ENCODE measurements at regions not wholly inside any gene's neighbourhood (a gene's known extent, or its start where the extent isn't known, plus 50 kb on each side); places are given as distances from the start of the nearest gene placed in this dataset.

- DNase-seq (ENCODE audit: low read depth in 3 of 3): no peak
Measured at GRCh38 chr4:184879271-184879670, 53.5 kb upstream of the ACSL1 start.

GRCh38 chr4:184882276-184882675, 56.5 kb upstream of the ACSL1 start:
- no peak for DNase-seq (ENCODE audit: low read depth in 3 of 3)

DNA sequence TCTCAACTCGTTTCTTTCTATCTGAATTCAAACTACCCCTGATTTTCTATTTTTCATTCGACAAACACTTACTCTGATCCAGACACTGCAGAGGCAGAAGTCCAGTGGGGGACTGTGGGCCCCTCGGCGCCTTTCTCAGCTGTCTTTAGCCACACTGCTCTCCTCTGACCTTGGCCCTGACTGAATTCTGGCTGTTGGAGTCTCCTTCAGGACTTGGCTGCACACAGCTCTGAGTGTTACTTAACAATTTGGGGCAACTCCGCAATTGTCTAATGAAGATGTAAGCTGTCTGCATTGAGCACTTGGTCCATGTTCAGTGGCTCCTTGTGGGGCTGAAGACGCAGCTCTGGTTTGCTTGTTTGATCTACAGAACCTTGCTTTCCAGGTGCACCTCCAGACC, 57.3 kb upstream of the ACSL1 start:
- DNase-seq (ENCODE audit: low read depth in 3 of 3): no peak

DNA sequence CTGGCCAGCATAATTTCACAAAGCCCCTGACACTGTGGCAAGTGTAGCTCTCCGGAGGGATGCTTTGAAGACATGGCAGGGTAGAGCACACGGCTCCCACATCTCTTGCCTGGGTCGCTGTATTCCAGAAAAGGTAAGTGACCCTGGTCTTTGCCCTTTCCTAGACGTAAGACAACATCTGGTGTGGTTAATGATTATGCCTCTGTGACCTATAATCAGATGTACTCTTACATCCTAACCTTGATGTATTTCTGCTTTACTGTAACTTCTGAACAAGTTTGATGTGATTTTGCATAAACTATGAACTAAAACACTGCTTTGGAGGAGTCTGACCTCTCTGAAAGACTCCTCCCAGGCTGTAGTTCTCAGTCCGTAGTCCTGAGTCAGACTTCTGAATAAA, 59.1 kb upstream of the ACSL1 start:
- no peak for DNase-seq (ENCODE audit: low read depth in 3 of 3)

DNA sequence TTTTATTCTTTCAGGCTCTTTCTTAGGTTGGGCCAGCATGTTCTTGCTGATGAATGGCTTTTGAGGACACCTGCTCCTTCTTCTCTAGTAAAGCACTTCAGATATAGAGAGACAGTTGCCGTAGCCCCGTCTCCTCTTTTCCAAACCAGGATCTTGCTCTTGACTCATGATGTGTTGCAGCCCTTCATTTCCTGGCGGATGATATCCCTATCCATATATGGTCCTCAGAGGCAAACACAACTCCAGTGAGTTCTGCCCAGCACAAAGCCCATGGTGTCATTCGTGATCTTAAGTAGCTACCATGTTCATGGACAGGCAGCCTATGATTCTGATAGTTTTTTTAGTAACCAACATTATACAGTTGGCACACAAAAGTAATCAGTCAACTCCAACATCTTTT, 59.8 kb upstream of the ACSL1 start:
- DNase-seq (ENCODE audit: low read depth in 3 of 3): no peak

GRCh38 chr4:184887333-184887732, 61.6 kb upstream of the ACSL1 start:
- DNase-seq (ENCODE audit: low read depth in 3 of 3): no peak

DNA sequence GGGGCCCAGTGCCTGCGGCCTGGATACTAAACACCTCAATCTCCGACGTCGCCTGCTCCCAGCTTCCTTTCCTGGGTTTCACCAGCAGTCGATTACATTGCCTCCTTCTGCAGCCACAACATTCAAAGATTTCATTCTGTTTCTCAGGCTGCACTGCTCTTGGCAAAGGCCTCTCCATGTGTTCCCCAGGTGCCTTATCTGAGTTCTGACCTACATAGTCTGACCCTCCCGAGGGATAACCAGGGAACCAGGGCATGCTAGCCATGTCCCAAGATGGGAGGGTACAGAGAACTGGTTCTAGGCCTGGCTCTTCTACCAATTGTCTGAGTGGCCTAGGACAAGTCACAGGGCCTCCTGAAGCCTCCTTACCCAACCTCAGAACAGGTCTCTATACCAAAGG, 62.2 kb upstream of the ACSL1 start:
- DNase-seq (ENCODE audit: low read depth in 3 of 3): no peak

DNA sequence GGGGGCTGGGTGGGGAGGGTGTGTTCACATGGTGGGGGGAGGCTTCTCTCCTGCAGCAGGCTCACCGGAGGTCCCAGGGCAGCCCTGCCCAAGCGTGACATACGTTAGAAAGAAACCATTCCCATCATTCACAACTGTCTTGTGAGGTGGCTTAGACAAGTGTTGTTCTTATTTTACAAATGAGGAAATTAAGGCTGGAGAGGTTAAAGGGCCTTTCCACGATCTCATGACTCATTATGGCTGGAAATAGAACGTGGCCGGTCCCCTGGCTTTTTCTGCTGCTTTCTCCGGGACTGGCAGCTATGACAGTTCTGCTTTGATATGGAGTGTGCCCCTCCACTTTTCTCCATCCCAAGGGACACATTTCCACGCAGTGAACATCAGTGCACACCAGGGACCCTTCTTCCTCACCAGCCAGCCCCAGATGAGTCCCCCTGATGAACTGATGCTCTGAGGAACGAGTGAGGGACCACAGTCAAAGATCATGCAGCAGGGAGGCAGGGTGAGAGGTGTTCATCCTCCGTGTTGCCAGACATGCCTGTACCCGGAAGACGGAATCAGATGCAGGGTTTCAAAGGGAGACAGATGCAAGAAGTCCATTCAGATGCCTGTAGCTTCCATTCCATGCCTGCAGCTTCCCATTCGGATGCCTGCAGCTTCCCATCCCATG, 64.0 kb upstream of the ACSL1 start:
- no peak for DNase-seq (ENCODE audit: low read depth in 3 of 3)

- DNase-seq (ENCODE audit: low read depth in 3 of 3): no peak
Measured at GRCh38 chr4:184890499-184890898, 64.7 kb upstream of the ACSL1 start.

DNA sequence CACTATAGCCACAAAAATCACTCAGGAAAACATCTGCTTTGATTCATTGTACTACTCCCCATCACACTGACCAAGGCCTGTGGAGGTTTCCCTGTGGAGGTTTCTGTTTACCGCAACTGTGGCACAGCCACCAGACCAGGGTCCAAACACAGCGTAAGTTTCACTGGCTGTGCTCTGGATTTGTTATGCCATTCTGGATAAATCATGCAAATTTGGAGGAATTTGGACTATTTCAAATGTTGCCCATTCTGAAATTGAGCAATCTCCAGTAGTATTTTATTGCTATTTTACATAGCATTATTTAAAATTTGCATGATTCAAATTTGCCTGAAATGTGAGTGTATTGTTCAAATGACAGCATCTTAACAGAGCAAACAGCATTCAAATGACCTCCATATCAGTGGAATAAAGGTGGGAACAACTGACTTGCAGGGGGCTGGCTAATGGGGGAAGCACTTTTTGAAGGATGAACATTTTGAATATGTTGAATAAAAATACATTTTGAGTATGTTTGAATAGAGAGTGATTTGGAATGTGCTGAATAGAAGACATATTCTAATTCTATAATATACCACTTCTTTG, 66.1 kb upstream of the ACSL1 start:
- no peak for DNase-seq (ENCODE audit: low read depth in 3 of 3)

- no peak for DNase-seq (ENCODE audit: low read depth in 3 of 3)
Measured at GRCh38 chr4:184892999-184893398, 67.2 kb upstream of the ACSL1 start.

DNA sequence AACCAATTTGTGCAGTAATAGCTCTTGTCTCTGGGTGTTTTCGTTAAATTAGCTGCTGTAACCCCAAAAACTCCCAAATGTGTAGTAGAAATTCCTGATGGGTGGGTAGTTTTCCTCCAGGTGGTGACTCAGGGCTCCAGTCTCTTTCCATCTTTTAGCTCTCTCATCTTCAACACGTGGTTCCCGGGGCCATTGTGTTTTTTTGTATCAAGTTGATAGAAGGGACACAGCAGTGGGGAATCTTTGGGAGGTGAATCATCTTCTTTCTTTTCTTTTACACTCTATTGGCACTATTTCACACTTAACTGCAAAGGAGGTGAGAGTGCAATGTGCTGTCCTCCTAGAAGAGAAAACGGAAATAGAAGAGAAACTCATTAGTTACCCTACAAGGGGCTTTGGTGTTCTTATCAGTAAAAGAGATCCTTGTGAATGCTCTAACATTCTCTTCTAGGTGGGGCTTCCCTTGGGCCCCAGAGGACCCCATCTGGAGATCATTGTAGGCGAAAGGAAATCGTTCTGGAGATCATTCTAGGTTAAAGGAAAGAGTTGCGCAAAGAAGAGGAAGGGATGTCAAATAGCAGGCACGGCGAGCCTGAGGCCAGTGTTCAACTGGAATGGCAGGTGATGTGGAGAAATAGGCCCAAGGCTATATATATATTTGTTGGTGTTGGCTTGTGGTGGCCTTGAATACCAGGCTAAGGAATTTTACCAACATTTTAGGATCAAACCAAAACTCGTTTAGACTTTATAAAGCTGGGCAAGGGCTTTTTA, 68.2 kb upstream of the ACSL1 start:
- DNase-seq (ENCODE audit: low read depth in 3 of 3): no peak

- no peak for DNase-seq (ENCODE audit: low read depth in 3 of 3)
Measured at GRCh38 chr4:184895012-184895695, 69.4 kb upstream of the ACSL1 start.

DNA sequence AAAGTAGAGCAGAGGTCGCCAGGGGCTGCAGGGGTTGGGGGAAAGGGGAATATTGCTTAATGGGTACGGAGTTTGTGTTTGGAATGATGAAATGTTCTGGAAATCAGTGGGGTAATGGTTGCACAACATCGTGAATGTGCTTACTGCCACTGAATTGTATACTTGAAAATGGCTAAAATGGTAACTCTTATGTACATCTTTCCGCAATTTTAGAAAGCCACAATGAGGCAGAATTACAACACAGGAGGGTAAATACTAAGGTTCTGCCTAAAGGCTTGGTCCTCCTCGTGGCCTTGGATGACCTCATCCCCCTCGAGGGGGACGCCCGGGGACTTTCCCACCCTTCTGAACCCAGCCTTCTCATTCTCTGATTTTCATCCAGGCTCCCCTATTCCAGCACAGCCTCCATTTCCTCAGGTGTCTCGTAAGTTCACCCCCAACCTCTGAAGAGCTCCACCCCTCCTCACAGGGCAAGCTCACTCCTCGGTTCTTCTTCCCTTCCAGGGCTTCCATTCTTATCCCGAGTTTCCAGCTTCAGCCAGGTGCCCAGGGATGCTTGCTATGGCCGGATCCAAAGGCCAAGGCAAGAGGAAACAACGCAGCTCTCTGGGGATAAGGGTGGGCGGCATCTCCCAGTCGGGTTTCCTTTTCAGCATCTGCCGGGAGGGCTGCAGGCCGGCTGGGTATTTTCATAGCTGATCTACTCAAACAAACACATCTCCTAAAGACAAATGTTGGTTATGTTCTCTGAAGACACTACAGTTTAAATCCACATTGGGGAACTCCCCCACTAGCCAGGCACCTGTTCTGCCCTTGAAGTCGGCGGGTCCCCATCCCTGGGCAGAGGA, 71.3 kb upstream of the ACSL1 start:
- no peak for DNase-seq (ENCODE audit: low read depth in 3 of 3)

GRCh38 chr4:184897895-184898294, 72.1 kb upstream of the ACSL1 start:
- DNase-seq (ENCODE audit: low read depth in 3 of 3): no peak

GRCh38 chr4:184898793-184899192, 73.0 kb upstream of the ACSL1 start:
- no peak for DNase-seq (ENCODE audit: low read depth in 3 of 3)

DNA sequence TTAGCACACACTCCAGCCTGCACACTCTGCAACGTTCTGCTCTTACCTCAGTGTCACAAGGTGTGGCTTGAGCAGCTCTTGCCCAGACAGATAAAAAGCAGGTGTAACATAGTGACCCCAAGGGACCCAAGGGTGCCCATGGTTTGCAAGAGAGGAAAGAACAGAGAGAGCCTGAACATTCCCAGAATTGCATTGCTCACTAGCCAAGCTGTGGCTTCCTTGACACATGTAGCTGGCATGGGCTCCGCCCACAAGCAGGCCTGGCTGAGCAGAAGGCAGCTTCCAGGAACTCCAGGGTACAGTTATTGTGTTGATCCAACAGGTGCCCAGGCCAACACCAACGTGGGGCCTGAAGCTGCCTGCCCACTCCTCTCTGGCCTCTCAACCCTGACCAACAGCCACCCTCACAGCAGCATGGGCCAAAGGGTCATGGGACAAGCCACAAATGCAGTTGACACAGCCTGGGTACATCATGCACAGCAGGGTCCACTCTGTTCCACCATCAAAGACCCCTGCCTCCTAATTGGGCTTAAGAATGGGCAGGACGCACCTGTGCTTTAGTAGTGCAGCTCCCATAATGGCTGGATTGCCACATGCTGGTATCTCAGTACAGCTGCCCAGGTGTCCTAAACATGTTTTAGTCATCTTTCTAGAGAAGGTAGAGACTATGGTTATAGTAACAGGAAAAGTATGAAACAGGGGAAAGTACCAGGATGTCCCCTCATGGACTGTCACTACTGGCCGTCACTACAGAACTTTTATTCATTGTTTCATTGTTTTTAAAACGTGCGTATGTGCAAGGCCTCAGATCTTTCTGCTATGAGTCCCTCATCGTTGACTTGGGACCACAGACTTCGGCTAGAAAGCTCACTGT, 73.7 kb upstream of the ACSL1 start:
- no peak for DNase-seq (ENCODE audit: low read depth in 3 of 3)

- no peak for DNase-seq (ENCODE audit: low read depth in 3 of 3)
Measured at GRCh38 chr4:184900184-184900583, 74.4 kb upstream of the ACSL1 start.

- DNase-seq (ENCODE audit: low read depth in 3 of 3): no peak
Measured at GRCh38 chr4:184902550-184902949, 76.8 kb upstream of the ACSL1 start.

DNA sequence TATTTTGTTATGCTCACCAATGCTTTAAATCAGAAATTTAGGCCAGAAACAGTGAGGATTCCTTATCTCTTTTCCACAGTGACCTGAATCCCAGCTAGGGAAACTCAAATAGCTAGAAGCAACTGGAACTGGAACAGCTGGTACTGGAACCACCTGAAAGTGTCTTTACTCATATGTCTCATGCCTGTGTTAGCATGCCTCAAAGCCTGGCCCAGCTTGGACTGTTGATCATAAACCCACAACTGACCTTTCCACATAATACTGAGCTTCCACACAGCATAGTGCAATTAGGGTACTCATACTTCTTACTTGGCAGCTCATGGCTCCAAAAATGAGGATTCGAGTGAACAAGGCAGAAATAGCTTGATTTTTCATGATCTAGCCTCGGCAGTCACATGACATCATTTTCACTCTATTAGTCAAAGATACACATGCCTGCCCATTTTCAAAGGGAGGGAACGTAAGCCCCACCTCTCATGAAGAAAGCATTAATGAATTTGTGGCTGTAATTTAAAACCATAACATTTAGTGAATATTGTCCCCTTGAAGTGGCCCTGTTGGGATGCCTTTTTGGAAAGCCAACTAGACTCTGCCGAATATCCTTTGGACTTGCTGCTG, 80.8 kb upstream of the ACSL1 start:
- no peak for DNase-seq (ENCODE audit: low read depth in 3 of 3)
